ENCODE measurements at regions not wholly inside any gene's neighbourhood (a gene's known extent, or its start where the extent isn't known, plus 50 kb on each side); places are given as distances from the start of the nearest gene placed in this dataset.

DNA sequence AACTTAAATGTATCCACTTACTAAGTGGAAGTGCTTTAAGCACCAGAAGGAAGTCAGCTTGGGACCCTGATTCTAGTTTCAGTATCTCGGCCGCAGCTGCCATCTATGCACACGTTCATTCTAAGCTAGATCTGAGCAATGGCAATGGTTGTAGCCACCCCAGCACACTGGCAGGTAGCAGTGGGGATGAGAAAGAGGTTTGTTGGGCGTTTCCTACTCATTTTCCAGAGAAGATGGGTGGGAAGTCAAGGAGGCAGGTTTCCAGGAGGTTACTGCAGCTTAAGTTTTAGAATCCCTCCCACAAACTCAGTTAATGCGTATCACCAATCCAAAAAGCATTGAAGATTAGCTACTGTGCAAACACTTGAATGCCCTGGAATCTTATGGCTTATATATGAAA lies 114.2 kb upstream of the TSC22D1 start:
- no peaks in the 10 kb centered on the region for H3K27me3 ChIP-seq (ENCODE audit: low read length)
- ATAC-seq, result no peak
- no peaks in the 10 kb centered on the region for H3K9me3 ChIP-seq (ENCODE audit: low read length)
- ChIA-PET POLR2A (ENCODE audit: unreplicated experiment) (no interaction called here), CTCF (no interaction called here)
- H2AFZ ChIP-seq (ENCODE audit: low read length), result no peak overlapping the region
- TF ChIP-seq EZH2 (IDR thresholded peaks at IDR 0.05; ENCODE audit: low read length, unreplicated experiment) (no peak), EZH2phosphoT487 (IDR thresholded peaks at IDR 0.05; ENCODE audit: borderline replicate concordance, low read length) (no peak)
- TF ChIP-seq, protein P1, sequence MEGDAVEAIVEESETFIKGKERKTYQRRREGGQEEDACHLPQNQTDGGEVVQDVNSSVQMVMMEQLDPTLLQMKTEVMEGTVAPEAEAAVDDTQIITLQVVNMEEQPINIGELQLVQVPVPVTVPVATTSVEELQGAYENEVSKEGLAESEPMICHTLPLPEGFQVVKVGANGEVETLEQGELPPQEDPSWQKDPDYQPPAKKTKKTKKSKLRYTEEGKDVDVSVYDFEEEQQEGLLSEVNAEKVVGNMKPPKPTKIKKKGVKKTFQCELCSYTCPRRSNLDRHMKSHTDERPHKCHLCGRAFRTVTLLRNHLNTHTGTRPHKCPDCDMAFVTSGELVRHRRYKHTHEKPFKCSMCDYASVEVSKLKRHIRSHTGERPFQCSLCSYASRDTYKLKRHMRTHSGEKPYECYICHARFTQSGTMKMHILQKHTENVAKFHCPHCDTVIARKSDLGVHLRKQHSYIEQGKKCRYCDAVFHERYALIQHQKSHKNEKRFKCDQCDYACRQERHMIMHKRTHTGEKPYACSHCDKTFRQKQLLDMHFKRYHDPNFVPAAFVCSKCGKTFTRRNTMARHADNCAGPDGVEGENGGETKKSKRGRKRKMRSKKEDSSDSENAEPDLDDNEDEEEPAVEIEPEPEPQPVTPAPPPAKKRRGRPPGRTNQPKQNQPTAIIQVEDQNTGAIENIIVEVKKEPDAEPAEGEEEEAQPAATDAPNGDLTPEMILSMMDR (conservative IDR thresholded peaks at IDR 0.05; ENCODE audit: low read depth, low read length), result no peak
- no peaks in the 10 kb centered on the region for H4K20me1 ChIP-seq (ENCODE audit: low read length)
- no peak overlapping the region for H3K9ac ChIP-seq (ENCODE audit: low read length)
- intact Hi-C loops (cut with micrococcal nuclease), result no loop called here
- no peaks in the 10 kb centered on the region for H3K9me2 ChIP-seq (replicated peaks; ENCODE audit: low read length)
- BruUV-seq (replicated peaks), result no TSS peak
- H3K36me3 ChIP-seq (ENCODE audit: low read depth, low read length), result no peaks in the 10 kb centered on the region
- no peak overlapping the region for H3K27ac ChIP-seq (ENCODE audit: low read length)
- no peaks in the 10 kb centered on the region for H3F3A ChIP-seq (ENCODE audit: low read length, unreplicated experiment)
- H3K79me2 ChIP-seq (ENCODE audit: low read length), result no peaks in the 10 kb centered on the region
- H3K4me3 ChIP-seq (ENCODE audit: low read length), result no peak overlapping the region
- no peak for DNase-seq
- no peak overlapping the region for H3K4me2 ChIP-seq (ENCODE audit: low read length)
- H3K4me1 ChIP-seq (ENCODE audit: insufficient read depth, low read length), result no peaks in the 10 kb centered on the region

DNA sequence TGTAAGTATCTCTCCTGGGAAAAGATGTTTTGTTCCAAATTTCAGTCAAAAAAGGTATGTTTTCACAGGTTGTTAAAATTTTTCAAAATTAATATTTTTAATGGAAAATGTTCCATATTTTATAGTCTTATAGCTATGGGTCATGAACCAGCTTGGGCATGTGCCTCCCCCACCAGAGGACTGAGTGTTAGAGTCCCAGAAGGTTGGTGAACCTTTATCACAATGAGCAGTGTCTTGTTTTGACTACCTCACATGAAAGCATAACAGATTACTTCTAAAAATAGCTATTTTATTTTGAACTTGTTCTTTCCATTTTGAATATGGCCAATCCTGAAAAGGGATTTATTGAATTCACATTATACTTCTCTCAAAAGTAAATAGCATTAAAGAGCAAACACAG lies 112.5 kb upstream of the TSC22D1 start:
- H4K20me1 ChIP-seq (ENCODE audit: low read length), result no peaks in the 10 kb centered on the region
- no peak overlapping the region for H3K4me3 ChIP-seq (ENCODE audit: low read length)
- H3K36me3 ChIP-seq (ENCODE audit: low read depth, low read length), result no peaks in the 10 kb centered on the region
- H3K27ac ChIP-seq (ENCODE audit: low read length), result no peak overlapping the region
- no peak for DNase-seq
- no peaks in the 10 kb centered on the region for H3K27me3 ChIP-seq (ENCODE audit: low read length)
- intact Hi-C loops (cut with micrococcal nuclease), result no loop called here
- CTCF ChIA-PET, result no interaction called here
- H2AFZ ChIP-seq (ENCODE audit: low read length), result no peak overlapping the region
- no peaks in the 10 kb centered on the region for H3K9me3 ChIP-seq (ENCODE audit: low read length)
- TF ChIP-seq EZH2 (IDR thresholded peaks at IDR 0.05; ENCODE audit: low read length, unreplicated experiment) (no peak), EZH2phosphoT487 (IDR thresholded peaks at IDR 0.05; ENCODE audit: borderline replicate concordance, low read length) (no peak)
- TF ChIP-seq, protein P1 (conservative IDR thresholded peaks at IDR 0.05; ENCODE audit: low read depth, low read length), result no peak
- no peaks in the 10 kb centered on the region for H3K79me2 ChIP-seq (ENCODE audit: low read length)
- no TSS peak for BruUV-seq (replicated peaks)
- H3K9ac ChIP-seq (ENCODE audit: low read length), result no peak overlapping the region
- no peaks in the 10 kb centered on the region for H3K9me2 ChIP-seq (replicated peaks; ENCODE audit: low read length)
- ATAC-seq, result no peak
- H3K4me1 ChIP-seq (ENCODE audit: insufficient read depth, low read length), result no peaks in the 10 kb centered on the region
- no peaks in the 10 kb centered on the region for H3F3A ChIP-seq (ENCODE audit: low read length, unreplicated experiment)
- POLR2A ChIA-PET (ENCODE audit: unreplicated experiment), result no interaction called here
- no peak overlapping the region for H3K4me2 ChIP-seq (ENCODE audit: low read length)

DNA sequence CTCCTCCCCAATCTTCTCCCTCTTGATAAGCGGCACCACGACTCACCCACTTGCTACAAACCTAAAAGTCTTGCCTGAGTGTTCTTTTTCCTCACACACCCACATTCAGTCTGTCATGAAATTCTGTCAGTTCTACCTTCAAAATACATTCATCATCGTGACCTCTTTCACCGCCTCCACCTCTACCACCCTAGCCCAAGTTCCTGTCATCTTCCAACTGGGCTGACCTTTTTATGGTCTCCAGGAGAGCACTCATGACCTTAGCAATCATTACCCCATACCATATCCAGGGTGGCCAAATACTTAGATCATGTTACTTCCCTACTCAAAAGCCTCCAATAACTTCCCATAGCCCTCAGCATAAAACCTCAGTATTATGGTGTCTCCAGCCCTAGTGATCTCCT lies 110.4 kb upstream of the TSC22D1 start:
- TF ChIP-seq EZH2phosphoT487 (IDR thresholded peaks at IDR 0.05; ENCODE audit: borderline replicate concordance, low read length), result no peak
- no peak for TF ChIP-seq EZH2 (IDR thresholded peaks at IDR 0.05; ENCODE audit: low read length, unreplicated experiment)
- TF ChIP-seq, protein P1 (conservative IDR thresholded peaks at IDR 0.05; ENCODE audit: low read depth, low read length), result no peak
- BruUV-seq (replicated peaks), result no TSS peak
- DNase-seq, result no peak
- Histone ChIP-seq H3K4me1 (ENCODE audit: insufficient read depth, low read length) (no peaks in the 10 kb centered on the region), H3K27ac (ENCODE audit: low read length) (no peak overlapping the region), H3K4me2 (ENCODE audit: low read length) (no peak overlapping the region), H3K9me2 (replicated peaks; ENCODE audit: low read length) (no peaks in the 10 kb centered on the region), H3K4me3 (ENCODE audit: low read length) (no peak overlapping the region), H3K9me3 (ENCODE audit: low read length) (no peaks in the 10 kb centered on the region), H2AFZ (ENCODE audit: low read length) (no peak overlapping the region), H3K27me3 (ENCODE audit: low read length) (no peaks in the 10 kb centered on the region), H4K20me1 (ENCODE audit: low read length) (no peaks in the 10 kb centered on the region), H3K36me3 (ENCODE audit: low read depth, low read length) (no peaks in the 10 kb centered on the region), H3F3A (ENCODE audit: low read length, unreplicated experiment) (no peaks in the 10 kb centered on the region), H3K9ac (ENCODE audit: low read length) (no peak overlapping the region), H3K79me2 (ENCODE audit: low read length) (no peaks in the 10 kb centered on the region)
- ChIA-PET POLR2A (ENCODE audit: unreplicated experiment) (no interaction called here), CTCF (interaction anchor here (0.7 kb wide), 1 partner anchor 220 kb away, joined by 3 read pairs; no protein-coding TSS in a partner anchor)
- intact Hi-C loops (cut with micrococcal nuclease), result no loop called here
- ATAC-seq, result no peak

Data from PC-3 (cell line).